AG10803 (cell line): ENCODE measurements at regions not wholly inside any gene's neighbourhood (a gene's known extent, or its start where the extent isn't known, plus 50 kb on each side); places are given as distances from the start of the nearest gene placed in this dataset.
A peak's percentile ranks its signal among the peaks of the same experiment; 100 is the strongest.

Experiments
- DNase-seq: peaks from one replicate; pipeline ENCODE4 v3.0.0; 2010; ENCODE audit warnings: low read depth
- H3K4me3 ChIP-seq: 2 replicates; pipeline ENCODE4 v1.5.1; 2011; ENCODE audit warnings: mild to moderate bottlenecking, low read length, control low read depth
- TF ChIP-seq, protein P1 (sequence below): conservative IDR thresholded peaks from 2 replicates; pipeline ENCODE4 v1.5.1; 2011; ENCODE audit warnings: mild to moderate bottlenecking, low read length, control low read depth, inconsistent platforms

- TF ChIP-seq, protein P1, sequence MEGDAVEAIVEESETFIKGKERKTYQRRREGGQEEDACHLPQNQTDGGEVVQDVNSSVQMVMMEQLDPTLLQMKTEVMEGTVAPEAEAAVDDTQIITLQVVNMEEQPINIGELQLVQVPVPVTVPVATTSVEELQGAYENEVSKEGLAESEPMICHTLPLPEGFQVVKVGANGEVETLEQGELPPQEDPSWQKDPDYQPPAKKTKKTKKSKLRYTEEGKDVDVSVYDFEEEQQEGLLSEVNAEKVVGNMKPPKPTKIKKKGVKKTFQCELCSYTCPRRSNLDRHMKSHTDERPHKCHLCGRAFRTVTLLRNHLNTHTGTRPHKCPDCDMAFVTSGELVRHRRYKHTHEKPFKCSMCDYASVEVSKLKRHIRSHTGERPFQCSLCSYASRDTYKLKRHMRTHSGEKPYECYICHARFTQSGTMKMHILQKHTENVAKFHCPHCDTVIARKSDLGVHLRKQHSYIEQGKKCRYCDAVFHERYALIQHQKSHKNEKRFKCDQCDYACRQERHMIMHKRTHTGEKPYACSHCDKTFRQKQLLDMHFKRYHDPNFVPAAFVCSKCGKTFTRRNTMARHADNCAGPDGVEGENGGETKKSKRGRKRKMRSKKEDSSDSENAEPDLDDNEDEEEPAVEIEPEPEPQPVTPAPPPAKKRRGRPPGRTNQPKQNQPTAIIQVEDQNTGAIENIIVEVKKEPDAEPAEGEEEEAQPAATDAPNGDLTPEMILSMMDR = no peak
- no peak for DNase-seq
- no peak overlapping the region for H3K4me3 ChIP-seq
Observed at GRCh38 chr6:139939189-139939979, 564.9 kb upstream of the CITED2 start.

DNA sequence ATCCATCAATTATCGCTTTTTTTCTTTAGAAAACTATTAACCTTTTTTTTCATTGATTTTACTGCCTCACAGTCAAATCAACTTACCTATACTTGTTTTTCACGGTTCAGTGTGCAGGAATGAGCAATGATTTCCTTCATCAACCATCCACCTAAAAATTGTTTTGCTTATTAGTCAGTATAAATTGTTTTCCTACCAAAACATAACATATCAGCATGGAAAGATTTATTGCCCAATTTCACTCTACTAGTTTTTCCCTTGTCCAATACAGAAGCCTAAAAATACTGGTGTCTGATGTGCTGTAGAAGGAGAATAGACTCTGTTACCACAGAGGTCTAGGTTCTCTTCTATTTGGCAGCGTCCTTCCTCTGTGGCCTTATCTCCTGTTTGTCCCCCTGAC, 558.2 kb upstream of the CITED2 start:
- H3K4me3 ChIP-seq = no peak overlapping the region
- TF ChIP-seq, protein P1 = no peak
- no peak for DNase-seq

DNA sequence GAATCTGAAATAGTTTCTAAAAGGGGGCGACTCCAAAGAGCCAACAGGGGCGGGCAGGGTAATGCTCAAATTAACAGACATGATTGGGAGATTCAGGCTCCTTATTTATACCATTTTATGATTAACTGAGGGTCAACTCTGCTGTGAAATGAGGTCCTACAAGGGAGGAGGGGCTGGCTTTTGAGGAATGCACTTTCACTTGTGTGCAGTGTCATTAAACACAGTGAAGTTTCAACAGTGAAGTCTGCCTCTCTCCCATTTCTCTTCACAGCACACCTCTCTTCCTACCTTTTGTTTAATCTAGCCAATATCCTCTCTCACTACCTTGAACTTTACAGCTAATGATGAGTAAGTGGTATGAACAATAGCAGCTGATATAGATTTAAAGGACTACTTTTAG, 557.3 kb upstream of the CITED2 start:
- no peak for DNase-seq
- TF ChIP-seq, protein P1 = no peak
- H3K4me3 ChIP-seq = no peak overlapping the region

- TF ChIP-seq, protein P1 = no peak
- no peak for DNase-seq
- H3K4me3 ChIP-seq = no peak overlapping the region
Observed at GRCh38 chr6:139927742-139928305, 553.4 kb upstream of the CITED2 start.

DNA sequence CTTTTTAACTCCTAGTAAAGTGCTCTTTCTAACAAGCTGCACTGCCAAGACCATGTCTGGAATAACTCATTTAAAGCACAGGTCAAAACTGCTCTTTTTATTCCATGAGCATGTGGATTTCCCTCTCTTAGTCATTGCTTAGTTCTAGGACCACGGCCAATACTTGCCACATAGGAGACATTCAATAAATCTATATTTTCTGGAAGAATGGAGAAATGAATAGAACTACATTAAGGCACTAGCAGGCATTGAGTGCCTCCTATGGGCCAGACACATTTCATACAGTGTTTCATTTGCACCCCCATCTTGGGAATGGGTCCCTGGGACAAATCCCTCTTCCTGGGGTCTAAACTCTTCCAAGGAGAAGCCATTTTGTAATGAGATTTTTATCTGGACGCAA, 552.8 kb upstream of the CITED2 start:
- H3K4me3 ChIP-seq = no peak overlapping the region
- DNase-seq = peak; percentile 88
- TF ChIP-seq, protein P1 = peak; percentile 63

GRCh38 chr6:139926711-139927110, 552.3 kb upstream of the CITED2 start:
- no peak overlapping the region for H3K4me3 ChIP-seq
- TF ChIP-seq, protein P1 = no peak
- peak; percentile 38 for DNase-seq
